HCT116 (cell line): ENCODE measurements at regions not wholly inside any gene's neighbourhood (a gene's known extent, or its start where the extent isn't known, plus 50 kb on each side); places are given as distances from the start of the nearest gene placed in this dataset.
A peak's percentile ranks its signal among the peaks of the same experiment; 100 is the strongest.

Experiments used
- ATAC-seq: fragments of 200-7000 bp; cut with Tn5 transposase; 2 replicates; pipeline ENCODE4 v1.9.1; 2020; ENCODE audit warnings: mild to moderate bottlenecking, moderate library complexity
- BruUV-seq: library from RNA; stranded (reverse); fragments of 400-500 nt; replicated peaks from 2 replicates; lab custom pipeline; 2021; lab: Mats Ljungman, UMichigan
- CTCF ChIA-PET: fragments of 300-600 bp; sonication (Branson Sonifier 250); formaldehyde crosslinking; loops from one replicate; lab custom pipeline; 2021; ENCODE audit warnings: antibody characterized with exemption; lab: Charles Lee
- POLR2A ChIA-PET: fragments of 300-600, 350-600 bp; sonication (Branson Sonifier 250); formaldehyde crosslinking; loops from one replicate; lab custom pipeline; 2021; ENCODE audit warnings: antibody characterized with exemption; lab: Charles Lee
- RAD21 ChIA-PET, 2 experiments: fragments of 300-600 bp; sonication (Branson Sonifier 250); formaldehyde crosslinking; loops; one replicate each; lab custom pipeline; 2023; ENCODE audit warnings: low total read pairs in 2 of 2; ENCODE audit not compliant: uncharacterized antibody in 2 of 2, unreplicated experiment in 2 of 2, low non-redundant PET in 1 of 2; lab: Charles Lee
- DNase-seq: peaks from one replicate; pipeline ENCODE4 v3.0.0-alpha.2; 2010; ENCODE audit warnings: low read depth, low spot score
- H2AFZ ChIP-seq: fragments of 200-600 bp; shearing (Covaris generic), sonication (generic); 2 replicates; pipeline ENCODE4 v1.6.1; 2017; ENCODE audit warnings: low read depth, mixed run types, mixed read lengths, antibody characterized with exemption, low read length; ENCODE audit not compliant: poor library complexity, severe bottlenecking
- H3K27ac ChIP-seq: 2 replicates; pipeline ENCODE4 v1.5.1; 2012; ENCODE audit warnings: low read depth, low read length
- H3K27me3 ChIP-seq: fragments of 200-600 bp; sonication (generic); 2 replicates; pipeline ENCODE4 v1.6.1; 2016; ENCODE audit warnings: mixed run types, low read length, mixed read lengths; ENCODE audit not compliant: insufficient read depth
- H3K36me3 ChIP-seq, 2 experiments: fragments of 200-500 bp in 1 of 2; fragments of 200-600 bp in 1 of 2; sonication (Bioruptor generic) in 1 of 2; sonication (generic) in 1 of 2; 2 replicates each; pipeline versions ENCODE4 v1.5.1 to v1.6.1; 2014 to 2016; ENCODE audit warnings: low read length in 2 of 2, inconsistent platforms in 1 of 2, mixed read lengths in 1 of 2, mixed run types in 1 of 2; ENCODE audit not compliant: insufficient read depth in 2 of 2, control insufficient read depth in 1 of 2
- H3K4me1 ChIP-seq, 2 experiments: fragments of 200-600 bp in 1 of 2; sonication (generic) in 1 of 2; 2 replicates each; pipeline versions ENCODE4 v1.5.1 to v1.6.1; 2012 to 2017; ENCODE audit warnings: low read length in 2 of 2, inconsistent platforms in 1 of 2, mild to moderate bottlenecking in 1 of 2, mixed read lengths in 1 of 2, mixed run types in 1 of 2, moderate library complexity in 1 of 2; ENCODE audit not compliant: insufficient read depth in 2 of 2, control insufficient read depth in 1 of 2
- H3K4me2 ChIP-seq: fragments of 200-600 bp; sonication (generic); 2 replicates; pipeline ENCODE4 v1.6.1; 2017; ENCODE audit warnings: mixed run types, low read length, mixed read lengths
- H3K4me3 ChIP-seq, 2 experiments: fragments of 200-600 bp in 1 of 2; sonication (generic) in 1 of 2; replicated peaks in 1 of 2; 2 replicates each; pipeline ENCODE4 v1.5.1; 2011 to 2016; ENCODE audit warnings: low read length in 2 of 2, control low read depth in 1 of 2, low read depth in 1 of 2, mild to moderate bottlenecking in 1 of 2, mixed read lengths in 1 of 2, mixed run types in 1 of 2
- H3K79me2 ChIP-seq: fragments of 200-600 bp; sonication (generic); 2 replicates; pipeline ENCODE4 v1.6.1; 2017; ENCODE audit warnings: mild to moderate bottlenecking, mixed run types, low read length, moderate library complexity, mixed read lengths; ENCODE audit not compliant: insufficient read depth
- H3K9ac ChIP-seq: fragments of 200-600 bp; sonication (generic); 2 replicates; pipeline ENCODE4 v1.6.1; 2016; ENCODE audit warnings: low read length, mixed read lengths
- H3K9me2 ChIP-seq: fragments of 200-600 bp; sonication (generic), shearing (Covaris generic); 2 replicates; pipeline ENCODE4 v1.6.1; 2017; ENCODE audit warnings: mixed run types, mild to moderate bottlenecking, moderate library complexity; ENCODE audit not compliant: insufficient read depth
- H3K9me3 ChIP-seq, 2 experiments: fragments of 200-500 bp in 1 of 2; fragments of 200-600 bp in 1 of 2; sonication (Bioruptor generic) in 1 of 2; sonication (generic) in 1 of 2; 2 replicates each; pipeline ENCODE4 v1.6.1; 2014 to 2017; ENCODE audit warnings: low read length in 2 of 2, mixed read lengths in 2 of 2, inconsistent platforms in 1 of 2, low read depth in 1 of 2, mild to moderate bottlenecking in 1 of 2, mixed run types in 1 of 2, moderate library complexity in 1 of 2; ENCODE audit not compliant: control insufficient read depth in 1 of 2, insufficient read depth in 1 of 2
- H4K20me1 ChIP-seq: fragments of 200-600 bp; sonication (generic), shearing (Covaris generic); 2 replicates; pipeline ENCODE4 v1.6.1; 2017; ENCODE audit warnings: mixed run types, mild to moderate bottlenecking, moderate library complexity; ENCODE audit not compliant: insufficient read depth
- ELF1 ChIP-seq: IDR thresholded peaks from 2 replicates; pipeline ENCODE4 v1.6.1; 2012; ENCODE audit warnings: low read depth, borderline replicate concordance
- FOSL1 ChIP-seq: IDR thresholded peaks from 2 replicates; pipeline ENCODE4 v1.6.1; 2012; ENCODE audit warnings: low read depth
- POLR2AphosphoS5 ChIP-seq: IDR thresholded peaks from 2 replicates; pipeline ENCODE4 v1.6.1; 2011; ENCODE audit warnings: mild to moderate bottlenecking, low read depth, low read length, moderate library complexity
- SIN3A ChIP-seq: IDR thresholded peaks from 2 replicates; pipeline ENCODE4 v1.6.1; 2012; ENCODE audit warnings: low read depth
- SRF ChIP-seq: IDR thresholded peaks from 2 replicates; pipeline ENCODE4 v1.6.1; 2012; ENCODE audit warnings: low read depth
- intact Hi-C: fragments of 100-400 bp; cut with micrococcal nuclease; formaldehyde crosslinking; loops from 2 replicates; pipeline ENCODE4 v1.10.0; 2022
- TF ChIP-seq, protein P1 (sequence below): IDR thresholded peaks from 2 replicates; pipeline ENCODE4 v1.6.1; 2012; ENCODE audit warnings: low read depth
- TF ChIP-seq, protein P2 (sequence below): IDR thresholded peaks from 2 replicates; pipeline ENCODE4 v1.6.1; 2012

DNA sequence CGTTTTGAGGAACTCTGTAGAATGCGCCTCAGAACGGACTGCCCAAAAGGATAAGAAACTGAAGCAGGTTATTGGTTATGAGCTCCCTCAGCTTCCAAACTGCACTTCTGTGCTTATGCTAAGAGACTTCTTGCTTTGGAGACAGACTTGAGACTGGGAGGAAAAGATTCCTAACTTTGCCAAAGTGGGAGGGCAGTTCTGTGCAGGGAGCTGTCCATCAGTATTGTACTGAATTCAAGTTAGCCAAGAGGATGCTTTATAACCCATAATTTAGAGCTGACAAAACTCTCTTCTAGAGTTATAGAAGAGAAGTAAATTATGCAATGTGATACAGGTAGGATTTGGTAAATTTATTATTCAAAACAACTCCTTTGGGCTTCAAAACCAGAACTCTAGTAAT is 519.8 kb upstream of the GBE1 start:
- Histone ChIP-seq H4K20me1 (no peaks in the 10 kb centered on the region), H3K4me1 (no peaks in the 10 kb centered on the region), H3K4me3 (no peak overlapping the region), H3K4me2 (no peak overlapping the region), H3K9me3 (no peaks in the 10 kb centered on the region; a peak in 1 of 4 replicates), H3K9me2 (no peaks in the 10 kb centered on the region), H2AFZ (no peak overlapping the region), H3K27me3 (no peaks in the 10 kb centered on the region), H3K9ac (no peak overlapping the region), H3K27ac (no peak overlapping the region), H3K36me3 (no peaks in the 10 kb centered on the region), H3K79me2 (no peaks in the 10 kb centered on the region)
- ChIA-PET CTCF (no interaction called here), POLR2A (no interaction called here), RAD21 (no interaction called here)
- DNase-seq: no peak
- no peak for TF ChIP-seq FOSL1
- TF ChIP-seq POLR2AphosphoS5: no peak
- TF ChIP-seq, protein P1, sequence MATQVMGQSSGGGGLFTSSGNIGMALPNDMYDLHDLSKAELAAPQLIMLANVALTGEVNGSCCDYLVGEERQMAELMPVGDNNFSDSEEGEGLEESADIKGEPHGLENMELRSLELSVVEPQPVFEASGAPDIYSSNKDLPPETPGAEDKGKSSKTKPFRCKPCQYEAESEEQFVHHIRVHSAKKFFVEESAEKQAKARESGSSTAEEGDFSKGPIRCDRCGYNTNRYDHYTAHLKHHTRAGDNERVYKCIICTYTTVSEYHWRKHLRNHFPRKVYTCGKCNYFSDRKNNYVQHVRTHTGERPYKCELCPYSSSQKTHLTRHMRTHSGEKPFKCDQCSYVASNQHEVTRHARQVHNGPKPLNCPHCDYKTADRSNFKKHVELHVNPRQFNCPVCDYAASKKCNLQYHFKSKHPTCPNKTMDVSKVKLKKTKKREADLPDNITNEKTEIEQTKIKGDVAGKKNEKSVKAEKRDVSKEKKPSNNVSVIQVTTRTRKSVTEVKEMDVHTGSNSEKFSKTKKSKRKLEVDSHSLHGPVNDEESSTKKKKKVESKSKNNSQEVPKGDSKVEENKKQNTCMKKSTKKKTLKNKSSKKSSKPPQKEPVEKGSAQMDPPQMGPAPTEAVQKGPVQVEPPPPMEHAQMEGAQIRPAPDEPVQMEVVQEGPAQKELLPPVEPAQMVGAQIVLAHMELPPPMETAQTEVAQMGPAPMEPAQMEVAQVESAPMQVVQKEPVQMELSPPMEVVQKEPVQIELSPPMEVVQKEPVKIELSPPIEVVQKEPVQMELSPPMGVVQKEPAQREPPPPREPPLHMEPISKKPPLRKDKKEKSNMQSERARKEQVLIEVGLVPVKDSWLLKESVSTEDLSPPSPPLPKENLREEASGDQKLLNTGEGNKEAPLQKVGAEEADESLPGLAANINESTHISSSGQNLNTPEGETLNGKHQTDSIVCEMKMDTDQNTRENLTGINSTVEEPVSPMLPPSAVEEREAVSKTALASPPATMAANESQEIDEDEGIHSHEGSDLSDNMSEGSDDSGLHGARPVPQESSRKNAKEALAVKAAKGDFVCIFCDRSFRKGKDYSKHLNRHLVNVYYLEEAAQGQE: peak; percentile 39
- TF ChIP-seq, protein P2, sequence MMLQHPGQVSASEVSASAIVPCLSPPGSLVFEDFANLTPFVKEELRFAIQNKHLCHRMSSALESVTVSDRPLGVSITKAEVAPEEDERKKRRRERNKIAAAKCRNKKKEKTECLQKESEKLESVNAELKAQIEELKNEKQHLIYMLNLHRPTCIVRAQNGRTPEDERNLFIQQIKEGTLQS: no peak
- no peak for ATAC-seq
- intact Hi-C loops: no loop called here
- BruUV-seq: no TSS peak

DNA sequence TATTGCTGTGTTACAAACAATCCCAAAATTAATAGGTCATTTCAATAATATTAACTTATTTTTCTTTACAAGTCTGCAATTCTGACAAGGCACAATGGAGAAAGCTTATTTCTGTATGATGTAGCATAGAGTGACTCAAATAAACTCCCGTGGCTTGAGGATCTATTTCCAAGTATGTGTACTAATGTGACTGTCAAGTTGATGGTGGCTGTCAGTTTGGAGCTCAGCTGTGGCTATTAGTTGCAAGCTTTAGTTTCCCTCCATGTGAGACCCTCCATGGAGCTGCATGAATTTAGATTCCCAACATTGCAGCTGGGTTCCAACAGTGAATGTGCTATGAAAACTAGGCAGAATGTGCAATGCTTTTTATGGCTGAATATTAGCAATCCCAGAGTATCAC is 515.5 kb upstream of the GBE1 start:
- ChIA-PET RAD21 (no interaction called here), CTCF (no interaction called here), POLR2A (no interaction called here)
- intact Hi-C loops: no loop called here
- no peaks in the 10 kb centered on the region for H3K9me2 ChIP-seq
- TF ChIP-seq SIN3A: no peak
- no peak for TF ChIP-seq ELF1
- no peak for TF ChIP-seq SRF
- no peak overlapping the region for H3K27ac ChIP-seq
- H3K4me2 ChIP-seq: no peak overlapping the region
- ATAC-seq (no peak), DNase-seq (no peak)
- no peaks in the 10 kb centered on the region for H3K9me3 ChIP-seq
- H3K4me3 ChIP-seq: no peak overlapping the region
- H3K79me2 ChIP-seq: no peaks in the 10 kb centered on the region
- no peaks in the 10 kb centered on the region for H3K36me3 ChIP-seq
- BruUV-seq: no TSS peak
- no peaks in the 10 kb centered on the region for H3K27me3 ChIP-seq
- H3K9ac ChIP-seq: no peak overlapping the region
- H3K4me1 ChIP-seq: no peaks in the 10 kb centered on the region
- no peak overlapping the region for H2AFZ ChIP-seq
- no peaks in the 10 kb centered on the region for H4K20me1 ChIP-seq
